ENCODE measurements at regions not wholly inside any gene's neighbourhood (a gene's known extent, or its start where the extent isn't known, plus 50 kb on each side); places are given as distances from the start of the nearest gene placed in this dataset.

- no peak for DNase-seq (ENCODE audit: low read depth)
Observed at GRCh38 chr4:11342401-11342800, 86.3 kb downstream of the HS3ST1 start.

GRCh38 chr4:11341337-11342043 is 87.2 kb downstream of the HS3ST1 start:
- DNase-seq (ENCODE audit: low read depth): no peak

GRCh38 chr4:11338956-11339782 is 89.5 kb downstream of the HS3ST1 start:
- no peak for DNase-seq (ENCODE audit: low read depth)

GRCh38 chr4:11337287-11337686 is 91.4 kb downstream of the HS3ST1 start:
- no peak for DNase-seq (ENCODE audit: low read depth)

GRCh38 chr4:11336435-11336834 is 92.3 kb downstream of the HS3ST1 start:
- DNase-seq (ENCODE audit: low read depth): no peak

GRCh38 chr4:11334887-11335286 is 93.8 kb downstream of the HS3ST1 start:
- DNase-seq (ENCODE audit: low read depth): no peak

- DNase-seq (ENCODE audit: low read depth): no peak
Observed at GRCh38 chr4:11328401-11328800, 100.3 kb downstream of the HS3ST1 start.

GRCh38 chr4:11326021-11326420 is 102.7 kb downstream of the HS3ST1 start:
- no peak for DNase-seq (ENCODE audit: low read depth)

GRCh38 chr4:11323771-11324170 is 104.9 kb downstream of the HS3ST1 start:
- no peak for DNase-seq (ENCODE audit: low read depth)

- DNase-seq (ENCODE audit: low read depth): no peak
Observed at GRCh38 chr4:11313157-11313943, 115.3 kb downstream of the HS3ST1 start.

GRCh38 chr4:11312389-11312788 is 116.3 kb downstream of the HS3ST1 start:
- DNase-seq (ENCODE audit: low read depth): no peak

- no peak for DNase-seq (ENCODE audit: low read depth)
Observed at GRCh38 chr4:11301075-11301660, 127.5 kb downstream of the HS3ST1 start.

- DNase-seq (ENCODE audit: low read depth): no peak
Observed at GRCh38 chr4:11299836-11300235, 128.9 kb downstream of the HS3ST1 start.

GRCh38 chr4:11299016-11299415 is 129.7 kb downstream of the HS3ST1 start:
- no peak for DNase-seq (ENCODE audit: low read depth)

- no peak for DNase-seq (ENCODE audit: low read depth)
Observed at GRCh38 chr4:11298451-11298850, 130.2 kb downstream of the HS3ST1 start.

GRCh38 chr4:11297627-11298026 is 131.1 kb downstream of the HS3ST1 start:
- DNase-seq (ENCODE audit: low read depth): no peak

- DNase-seq (ENCODE audit: low read depth): no peak
Observed at GRCh38 chr4:11297201-11297600, 131.5 kb downstream of the HS3ST1 start.

- no peak for DNase-seq (ENCODE audit: low read depth)
Observed at GRCh38 chr4:11293866-11294265, 134.8 kb downstream of the HS3ST1 start.

- DNase-seq (ENCODE audit: low read depth): no peak
Observed at GRCh38 chr4:11287055-11287454, 141.6 kb downstream of the HS3ST1 start.

- no peak for DNase-seq (ENCODE audit: low read depth)
Observed at GRCh38 chr4:11286533-11286932, 142.2 kb downstream of the HS3ST1 start.

GRCh38 chr4:11281720-11282119 is 147.0 kb downstream of the HS3ST1 start:
- no peak for DNase-seq (ENCODE audit: low read depth)

- DNase-seq (ENCODE audit: low read depth): no peak
Observed at GRCh38 chr4:11271263-11271662, 157.4 kb downstream of the HS3ST1 start.

Measured in amniotic epithelial cell (primary cell).